GM12872 (cell line): ENCODE measurements at regions not wholly inside any gene's neighbourhood (a gene's known extent, or its start where the extent isn't known, plus 50 kb on each side); places are given as distances from the start of the nearest gene placed in this dataset.

ENCODE experiments used
- CTCF ChIP-seq: IDR thresholded peaks from 3 replicates; pipeline ENCODE4 v1.5.1; 2011; ENCODE audit warnings: low read depth, mild to moderate bottlenecking, low read length, moderate library complexity; ENCODE audit not compliant: insufficient read depth

- TF ChIP-seq CTCF = no peak
Observed at GRCh38 chr7:18405726-18406125, 89.8 kb upstream of the HDAC9 start.

GRCh38 chr7:18407385-18407784 lies 88.2 kb upstream of the HDAC9 start:
- TF ChIP-seq CTCF = no peak

- TF ChIP-seq CTCF = no peak
Observed at GRCh38 chr7:18408461-18408860, 87.1 kb upstream of the HDAC9 start.

- TF ChIP-seq CTCF = no peak
Observed at GRCh38 chr7:18408868-18409267, 86.7 kb upstream of the HDAC9 start.

GRCh38 chr7:18413447-18413846 lies 82.1 kb upstream of the HDAC9 start:
- no peak for TF ChIP-seq CTCF

DNA sequence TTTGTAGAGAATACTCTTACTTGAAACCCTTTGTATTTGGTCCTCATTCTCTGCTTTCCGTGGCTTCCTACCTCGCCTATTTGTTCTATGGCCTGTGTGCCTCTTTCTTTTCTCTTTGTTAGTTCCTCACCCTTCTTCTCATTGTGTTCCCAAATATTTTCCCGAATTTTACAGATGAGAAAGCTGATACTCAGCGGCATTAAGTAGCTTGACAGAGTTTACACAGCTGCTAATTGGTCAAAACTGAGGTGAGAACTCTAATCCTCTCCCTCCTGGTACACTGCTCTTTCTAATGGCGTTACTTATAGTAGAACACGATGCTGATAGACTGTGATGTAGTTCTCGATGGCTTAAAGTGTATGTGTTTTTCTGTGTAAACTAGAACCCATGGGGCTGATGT lies 80.7 kb upstream of the HDAC9 start:
- TF ChIP-seq CTCF = no peak

GRCh38 chr7:18416988-18417387 lies 78.6 kb upstream of the HDAC9 start:
- TF ChIP-seq CTCF = no peak

- no peak for TF ChIP-seq CTCF
Observed at GRCh38 chr7:18419456-18419855, 76.1 kb upstream of the HDAC9 start.
